Heart left ventricle (tissue), 13 donors: ENCODE measurements at regions not wholly inside any gene's neighbourhood (a gene's known extent, or its start where the extent isn't known, plus 50 kb on each side); places are given as distances from the start of the nearest gene placed in this dataset.

ENCODE experiments used
- POLR2A ChIP-seq, 2 donors: fragments of 450-650 bp; IDR thresholded peaks; one replicate each; pipeline ENCODE4 v1.6.1; 2017; ENCODE audit warnings: antibody characterized with exemption in 2 of 2, mild to moderate bottlenecking in 2 of 2, moderate library complexity in 2 of 2
- TF ChIP-seq, protein P1 (sequence below), 12 donors: fragments of 200-600 bp; sonication (generic) in 4 of 12; IDR thresholded peaks; one replicate each; pipeline versions ENCODE4 v1.5.0 to v1.8.0; 2018 to 2022; ENCODE audit warnings: antibody characterized with exemption in 12 of 12, mild to moderate bottlenecking in 5 of 12
- donor health status: ischemic (EF 13 %, LVEDD 7.1; RV severe dilation, severe dysfunction).
- donor health status: DM: no; HTN: yes; CAD: no.
- donor health status: DM: no; HTN: no; CAD: no.
- donor health status: ischemic (EF 25% LVEDD 6.9; RV normal size, moderate dysfunction).
- donor health status: ischemic (EF 25% LVEDD 5.7; RV mildly dilated, moderate dysfunction).
- donor health status: ischemic (EF 35%, LVEDD 5.7; RV mildly dilated, moderate dysfunction).
- donor health status: nonischemic (EF 11% LVEDD 7.7; RV severe dilation, severe dysfunction).
- donor health status: DM: yes; HTN: yes; CAD: no.
- donor health status: PGD.
- donor health status: ischemic (EF 29% LVEDD 5.4; RV normal size, mild dysfunction).
- donor health status: nonischemic (EF 23%, LVEDD 6.1; RV moderate dilation, normal function).

- no peak for TF ChIP-seq POLR2A (IDR thresholded peaks at IDR 0.05)
- TF ChIP-seq, protein P1, sequence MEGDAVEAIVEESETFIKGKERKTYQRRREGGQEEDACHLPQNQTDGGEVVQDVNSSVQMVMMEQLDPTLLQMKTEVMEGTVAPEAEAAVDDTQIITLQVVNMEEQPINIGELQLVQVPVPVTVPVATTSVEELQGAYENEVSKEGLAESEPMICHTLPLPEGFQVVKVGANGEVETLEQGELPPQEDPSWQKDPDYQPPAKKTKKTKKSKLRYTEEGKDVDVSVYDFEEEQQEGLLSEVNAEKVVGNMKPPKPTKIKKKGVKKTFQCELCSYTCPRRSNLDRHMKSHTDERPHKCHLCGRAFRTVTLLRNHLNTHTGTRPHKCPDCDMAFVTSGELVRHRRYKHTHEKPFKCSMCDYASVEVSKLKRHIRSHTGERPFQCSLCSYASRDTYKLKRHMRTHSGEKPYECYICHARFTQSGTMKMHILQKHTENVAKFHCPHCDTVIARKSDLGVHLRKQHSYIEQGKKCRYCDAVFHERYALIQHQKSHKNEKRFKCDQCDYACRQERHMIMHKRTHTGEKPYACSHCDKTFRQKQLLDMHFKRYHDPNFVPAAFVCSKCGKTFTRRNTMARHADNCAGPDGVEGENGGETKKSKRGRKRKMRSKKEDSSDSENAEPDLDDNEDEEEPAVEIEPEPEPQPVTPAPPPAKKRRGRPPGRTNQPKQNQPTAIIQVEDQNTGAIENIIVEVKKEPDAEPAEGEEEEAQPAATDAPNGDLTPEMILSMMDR (IDR thresholded peaks at IDR 0.05) = no peak
Observed at GRCh38 chr11:69368119-69368880, 74.3 kb downstream of the MYEOV start.
